HG02678 (cell line): ENCODE measurements at regions not wholly inside any gene's neighbourhood (a gene's known extent, or its start where the extent isn't known, plus 50 kb on each side); places are given as distances from the start of the nearest gene placed in this dataset.

Experiments used
- ATAC-seq: cut with Tn5 transposase; IDR thresholded peaks from one replicate; pipeline ENCODE4 v1.9.1; 2021; ENCODE audit warnings: mild to moderate bottlenecking, moderate library complexity; ENCODE audit not compliant: unreplicated experiment

GRCh38 chr12:88251798-88252197 lies 109.7 kb downstream of the TMTC3 start:
- ATAC-seq = no peak

DNA sequence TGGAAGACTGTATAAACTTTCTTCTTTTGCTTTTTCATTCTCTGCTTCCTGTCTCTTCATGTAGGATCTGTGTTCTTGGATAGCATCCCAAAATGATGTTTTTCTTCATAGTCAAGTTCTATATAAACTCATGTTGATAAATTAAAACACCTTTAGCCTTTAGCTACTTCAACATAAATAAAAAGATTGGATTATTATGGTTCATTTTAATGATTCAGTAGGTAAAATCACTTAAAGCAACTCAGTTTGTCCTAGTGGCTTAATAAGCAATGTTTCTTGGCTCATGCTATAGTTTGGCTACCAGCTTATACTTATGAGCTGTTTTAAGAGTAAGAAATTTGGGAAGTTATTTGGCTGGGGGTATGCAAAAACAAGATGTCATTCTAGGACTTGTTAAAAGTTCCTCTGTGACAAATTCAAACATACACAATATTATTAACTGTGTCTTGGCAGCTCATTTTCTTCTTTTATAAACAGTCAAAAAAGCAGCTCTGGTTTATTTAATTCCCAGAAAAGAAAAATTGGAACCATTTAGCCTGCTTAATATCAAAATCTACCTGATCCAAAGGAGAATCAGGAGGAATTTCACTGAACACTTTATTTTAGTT lies 111.4 kb downstream of the TMTC3 start:
- no peak for ATAC-seq

- ATAC-seq = no peak
These were observed 113.1 kb downstream of the TMTC3 start for GRCh38 chr12:88255224-88255623.

- ATAC-seq = no peak
These were observed 113.7 kb downstream of the TMTC3 start for GRCh38 chr12:88255847-88256246.

- no peak for ATAC-seq
These were observed 116.3 kb downstream of the TMTC3 start for GRCh38 chr12:88258396-88258795.

- no peak for ATAC-seq
These were observed 124.8 kb downstream of the TMTC3 start for GRCh38 chr12:88266806-88267360.

DNA sequence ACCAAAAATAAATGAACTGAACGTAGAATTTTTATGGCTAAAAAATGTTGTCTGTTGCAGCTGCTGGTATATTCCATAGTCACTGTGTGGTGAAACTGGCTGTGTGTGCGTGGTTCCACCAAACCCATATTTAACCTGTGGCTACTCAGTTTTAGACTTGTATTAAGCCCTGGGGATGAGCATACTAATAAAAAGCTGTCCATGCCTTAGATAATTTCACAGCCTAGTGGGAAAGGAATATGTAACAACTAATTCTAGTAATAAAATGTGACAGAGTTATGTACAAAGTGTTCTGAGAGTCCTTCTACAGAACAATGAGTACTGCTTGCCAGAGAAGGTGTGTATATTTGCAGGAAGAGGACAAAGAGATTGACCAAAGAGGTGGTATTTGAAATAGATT lies 125.5 kb downstream of the TMTC3 start:
- ATAC-seq = no peak

GRCh38 chr12:88272456-88272855 lies 130.3 kb downstream of the TMTC3 start:
- ATAC-seq = no peak

DNA sequence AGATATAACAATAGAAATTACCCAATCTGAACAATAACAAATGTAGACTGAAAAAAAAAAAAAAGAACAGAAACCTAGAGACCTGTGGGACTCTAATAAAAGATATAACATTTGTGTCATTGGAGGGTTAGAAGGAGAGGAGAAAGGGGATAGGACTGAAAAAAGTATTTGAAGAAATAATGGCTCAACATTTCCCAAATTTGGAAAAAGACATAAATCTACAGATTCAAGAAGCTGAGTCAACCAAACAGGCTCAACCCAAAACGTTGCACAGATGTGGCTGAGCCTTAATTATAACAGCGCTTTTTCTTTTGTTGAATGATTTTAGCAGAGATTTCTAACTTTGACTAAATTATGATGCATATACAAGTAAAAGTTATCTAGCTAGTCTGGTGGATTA lies 131.3 kb downstream of the TMTC3 start:
- no peak for ATAC-seq

DNA sequence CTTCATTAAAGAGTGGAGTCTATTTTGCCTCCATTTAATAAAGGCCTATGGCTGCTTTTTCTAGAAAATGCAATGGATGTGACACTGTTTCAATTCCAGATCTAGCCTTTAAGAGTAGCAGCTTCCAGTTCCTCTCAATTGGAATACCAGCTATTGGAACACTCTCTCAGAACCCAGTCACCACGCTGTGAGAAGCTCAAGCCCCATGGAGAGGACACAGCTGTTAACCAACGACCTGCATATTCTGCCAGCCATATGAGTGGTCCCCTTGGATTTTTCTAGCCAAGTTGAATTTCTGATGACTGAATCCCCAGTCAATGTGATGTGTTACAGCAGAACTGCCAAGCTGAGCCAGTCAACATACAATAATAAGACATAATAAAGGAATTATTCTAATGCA lies 131.8 kb downstream of the TMTC3 start:
- ATAC-seq = no peak

DNA sequence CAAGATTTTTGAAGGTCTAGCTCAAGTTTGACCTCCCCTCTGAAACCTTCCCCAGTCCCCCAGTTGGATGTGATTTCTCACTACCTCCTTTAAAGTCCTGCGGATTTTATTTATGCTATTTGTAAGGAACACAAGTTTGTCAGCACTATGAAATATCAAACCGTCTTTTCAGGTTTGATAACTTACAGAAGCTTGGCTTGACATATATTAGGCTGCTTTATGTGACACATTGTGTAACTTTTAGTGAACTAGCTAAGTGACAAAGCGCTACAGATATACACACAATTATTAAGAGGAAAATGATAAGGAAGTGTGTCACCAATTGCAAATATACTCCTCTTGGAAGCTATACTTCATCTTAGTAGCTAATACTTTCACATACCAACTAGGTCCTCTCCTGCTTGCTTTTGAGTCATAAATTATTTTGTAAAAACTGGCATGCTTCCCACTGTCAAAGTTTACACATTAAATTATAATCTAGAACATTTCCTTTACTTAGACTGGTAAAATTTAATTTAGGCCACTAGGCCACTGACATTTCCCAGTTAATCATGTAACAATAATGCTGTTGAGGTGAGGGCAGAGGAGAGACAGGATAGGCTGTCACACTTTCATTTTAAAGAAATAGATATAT lies 149.5 kb downstream of the TMTC3 start:
- ATAC-seq = no peak

GRCh38 chr12:88298014-88298682 lies 156.0 kb downstream of the TMTC3 start:
- no peak for ATAC-seq

GRCh38 chr12:88298761-88299242 lies 156.7 kb downstream of the TMTC3 start:
- ATAC-seq = peak; percentile 36

DNA sequence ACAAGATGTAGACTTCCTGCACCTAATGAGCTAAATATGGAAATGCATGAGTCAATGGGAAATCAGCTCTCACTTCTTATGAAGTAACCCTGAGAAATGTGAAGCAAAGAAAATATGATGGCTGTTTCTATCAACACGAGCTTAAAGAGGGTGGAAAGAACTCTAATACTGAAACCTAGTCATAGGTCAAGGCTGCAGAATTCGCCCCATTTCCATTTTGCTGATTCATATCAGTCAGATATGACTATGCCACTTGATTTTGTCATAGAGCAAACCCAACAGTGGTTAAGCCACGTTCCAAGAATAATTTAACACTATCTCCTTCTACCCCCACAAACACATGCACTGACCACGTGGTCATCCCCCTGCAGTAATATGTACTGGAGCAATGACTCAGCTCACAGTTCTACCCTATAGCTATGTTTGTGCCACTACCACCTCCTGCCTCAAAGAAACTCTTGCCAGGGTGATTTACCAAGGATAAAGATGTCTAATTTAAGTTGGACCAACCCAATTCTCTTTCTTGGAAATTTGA lies 157.5 kb downstream of the TMTC3 start:
- peak; percentile 91 for ATAC-seq

- ATAC-seq = no peak
These were observed 158.8 kb downstream of the TMTC3 start for GRCh38 chr12:88300931-88301330.

DNA sequence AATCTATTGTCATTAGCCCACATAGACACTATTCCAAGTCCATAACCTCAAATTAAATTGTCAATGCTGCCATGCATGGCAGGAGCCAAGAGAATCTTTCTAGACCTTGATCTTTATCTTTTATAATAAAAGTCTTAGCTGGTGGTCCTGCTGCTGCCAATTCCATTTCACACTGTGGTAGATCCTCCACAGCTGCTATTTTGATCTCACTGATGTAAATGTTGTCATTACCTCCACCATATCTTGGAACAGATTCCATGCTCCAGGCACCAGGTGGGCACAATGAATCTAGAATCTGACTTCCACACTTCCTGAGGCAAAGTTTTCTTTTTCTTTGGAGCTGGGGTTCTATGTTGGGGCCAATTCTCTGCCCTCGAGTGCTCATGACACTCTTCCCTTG lies 161.2 kb downstream of the TMTC3 start:
- ATAC-seq = no peak

DNA sequence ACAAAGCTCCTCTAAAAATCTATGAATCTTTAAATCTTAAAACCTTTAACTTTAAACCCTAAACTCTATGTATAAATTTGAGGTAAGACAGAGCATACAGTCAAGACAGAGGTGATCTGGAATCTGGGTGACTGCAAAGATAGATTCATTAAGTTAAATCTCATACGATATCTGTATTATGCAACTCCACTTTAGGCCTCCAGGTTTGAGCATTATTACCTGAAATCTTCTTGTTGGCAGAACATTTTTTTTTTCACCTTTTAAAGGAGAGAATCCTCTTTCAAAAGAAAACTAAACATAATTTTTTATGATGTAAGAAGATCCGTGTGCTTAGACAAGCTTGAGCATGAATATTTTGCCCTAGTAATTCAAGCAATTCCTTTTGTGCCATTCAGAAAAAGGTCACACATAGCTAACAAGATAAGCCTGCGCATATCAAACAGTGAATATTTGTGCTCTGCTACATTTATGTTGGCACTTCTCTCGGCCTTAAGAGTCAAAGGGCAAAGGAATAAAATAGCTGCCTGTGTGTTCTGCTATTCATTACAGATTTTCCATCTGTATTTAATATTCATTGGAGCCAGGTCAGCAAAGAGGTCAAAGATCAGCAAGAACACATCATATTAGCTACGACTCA lies 163.3 kb downstream of the TMTC3 start:
- no peak for ATAC-seq

GRCh38 chr12:88306471-88307069 lies 164.5 kb downstream of the TMTC3 start:
- no peak for ATAC-seq

DNA sequence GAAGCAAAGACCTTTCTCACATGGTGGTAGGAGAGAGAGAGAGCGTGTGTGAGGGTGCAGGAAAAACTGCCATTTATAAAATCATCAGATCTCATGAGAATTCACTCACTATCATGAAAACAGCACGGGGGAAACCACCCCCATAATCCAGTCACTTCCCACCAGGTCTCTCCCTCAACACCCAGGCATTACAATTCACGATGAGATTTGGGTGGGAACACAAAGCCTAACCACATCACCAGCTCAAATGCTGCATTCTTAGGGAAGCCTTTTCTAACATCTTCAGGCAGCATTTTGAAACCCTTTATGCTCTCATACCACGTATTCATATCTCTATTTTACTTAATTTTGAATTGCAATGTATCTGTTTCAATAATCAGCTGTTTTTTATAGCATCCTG lies 165.9 kb downstream of the TMTC3 start:
- no peak for ATAC-seq

DNA sequence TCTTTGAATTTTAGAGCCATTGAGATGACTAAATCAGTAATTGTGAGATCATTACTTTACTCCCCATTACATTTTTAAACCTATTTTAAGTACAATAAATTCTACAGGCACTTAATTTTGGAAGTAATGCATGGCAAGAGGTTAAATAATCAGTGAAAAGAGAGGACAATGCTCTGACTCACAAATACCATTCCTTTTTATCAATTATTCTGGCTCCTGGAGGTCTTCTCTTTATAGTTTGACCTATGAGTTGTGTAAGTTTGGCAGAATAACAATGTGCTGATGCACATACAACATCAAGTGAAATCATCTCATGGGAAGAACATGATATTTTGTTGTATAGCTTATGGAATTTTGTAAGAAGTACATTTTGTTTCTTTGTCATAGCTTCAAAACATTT lies 166.7 kb downstream of the TMTC3 start:
- no peak for ATAC-seq

DNA sequence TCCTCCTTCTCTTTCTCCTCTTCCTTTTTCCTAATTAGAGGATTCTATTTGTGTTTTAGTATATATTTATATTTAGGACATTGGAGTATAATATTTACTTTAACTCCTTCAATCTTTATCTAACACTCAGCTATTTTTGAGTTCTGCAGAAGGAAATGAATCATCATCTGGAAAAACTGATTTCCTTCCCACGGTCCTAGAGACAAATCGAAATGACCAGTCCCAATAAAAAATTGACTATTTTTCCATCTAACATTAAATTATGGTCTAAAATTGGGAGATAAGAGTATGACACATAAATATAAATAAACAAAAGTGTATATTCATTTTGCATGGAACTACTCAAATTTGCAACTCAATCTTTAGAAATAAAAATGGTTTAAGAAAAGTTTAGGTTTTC lies 167.4 kb downstream of the TMTC3 start:
- no peak for ATAC-seq
